ENCODE measurements at regions not wholly inside any gene's neighbourhood (a gene's known extent, or its start where the extent isn't known, plus 50 kb on each side); places are given as distances from the start of the nearest gene placed in this dataset.
"Not testable (repeated sequence)": the region's sequence is repeated elsewhere in the genome, so short reads cannot be mapped to it uniquely, and the experiment has no call there.

DNA sequence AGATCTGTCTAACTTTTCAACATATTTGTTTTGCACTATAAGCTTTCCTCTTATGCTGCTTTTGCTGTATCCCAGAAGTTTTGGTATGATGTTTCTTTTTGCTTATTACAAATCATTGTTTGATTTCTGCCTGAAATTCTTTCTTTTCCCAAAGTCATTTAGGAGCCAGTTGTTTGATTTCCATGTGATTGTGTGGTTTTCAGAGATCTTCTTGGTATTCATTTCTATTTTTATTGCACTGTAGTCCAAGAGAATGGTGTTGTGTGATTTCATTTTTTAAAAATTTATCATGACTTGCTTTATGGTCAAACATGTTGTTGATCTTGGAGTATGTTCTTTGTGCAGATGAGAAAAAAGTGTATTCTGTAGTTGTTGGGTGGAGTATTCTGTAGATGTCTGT, 88.1 kb downstream of the LGALS9B start:
- CTCF ChIA-PET (ENCODE audit: low intra/inter-chr PET ratio); BruUV-seq (replicated peaks); POLR2A ChIA-PET; H3K79me2 ChIP-seq (ENCODE audit: control insufficient read depth, insufficient read depth, low read length); ATAC-seq; H2AFZ ChIP-seq (ENCODE audit: low read depth, low read length); FAIRE-seq; H3K9ac ChIP-seq (ENCODE audit: insufficient read depth in 1 of 2, low read depth in 2 of 2, low read length in 2 of 2); H3K27ac ChIP-seq (ENCODE audit: extremely low read depth, low read depth, low read length); H3K4me2 ChIP-seq (ENCODE audit: insufficient read depth, low read length); intact Hi-C loops (cut with micrococcal nuclease); H3K9me1 ChIP-seq (ENCODE audit: control insufficient read depth, insufficient read depth, low read length); H3K4me3 ChIP-seq; H3K27me3 ChIP-seq (ENCODE audit: control insufficient read depth in 2 of 2, insufficient read depth in 2 of 2, low read length in 2 of 2); H4K20me1 ChIP-seq (replicated peaks; ENCODE audit: control insufficient read depth, insufficient read depth, low read length); H3K36me3 ChIP-seq (ENCODE audit: control insufficient read depth, insufficient read depth, low read length); H3K4me1 ChIP-seq (replicated peaks in 1 of 2; ENCODE audit: control insufficient read depth in 2 of 2, insufficient read depth in 2 of 2, low read length in 2 of 2); DNase-seq (ENCODE audit: extremely low read depth in 1 of 4, low spot score in 3 of 4); H3K9me3 ChIP-seq (replicated peaks; ENCODE audit: control insufficient read depth, insufficient read depth, low read depth, low read length): not testable (repeated sequence)
- in situ Hi-C loops (cut with MboI), result loop anchor here (25.0 kb wide), 1 partner anchor 1817 kb away; no protein-coding TSS in a partner anchor

DNA sequence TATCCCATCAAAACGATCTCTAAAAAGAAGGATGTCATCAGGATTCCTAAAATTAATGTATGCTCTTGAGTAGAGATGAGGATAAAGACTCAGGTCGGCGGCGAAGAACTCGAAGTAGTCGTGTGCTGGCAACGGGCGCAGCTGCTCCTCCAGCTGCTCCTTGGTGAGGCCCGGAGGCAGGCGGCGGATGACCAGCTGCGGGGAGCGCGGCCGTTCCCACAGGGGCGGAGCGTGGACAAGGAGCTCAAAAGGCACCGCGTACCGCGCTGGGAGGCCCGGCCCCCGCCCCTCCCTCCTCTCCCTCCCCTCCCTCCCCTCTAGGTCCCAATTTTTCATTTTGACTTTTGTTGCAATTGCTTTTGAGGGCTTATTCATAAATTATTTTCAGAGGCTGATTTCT, 90.7 kb downstream of the LGALS9B start:
- H4K20me1 ChIP-seq (replicated peaks; ENCODE audit: control insufficient read depth, insufficient read depth, low read length); H3K4me1 ChIP-seq (replicated peaks in 1 of 2; ENCODE audit: control insufficient read depth in 2 of 2, insufficient read depth in 2 of 2, low read length in 2 of 2); H2AFZ ChIP-seq (ENCODE audit: low read depth, low read length); H3K9ac ChIP-seq (ENCODE audit: insufficient read depth in 1 of 2, low read depth in 2 of 2, low read length in 2 of 2); H3K9me1 ChIP-seq (ENCODE audit: control insufficient read depth, insufficient read depth, low read length); H3K27ac ChIP-seq (ENCODE audit: extremely low read depth, low read depth, low read length); DNase-seq (ENCODE audit: extremely low read depth in 1 of 4, low spot score in 3 of 4); H3K27me3 ChIP-seq (ENCODE audit: control insufficient read depth in 2 of 2, insufficient read depth in 2 of 2, low read length in 2 of 2); FAIRE-seq; H3K36me3 ChIP-seq (ENCODE audit: control insufficient read depth, insufficient read depth, low read length); CTCF ChIA-PET (ENCODE audit: low intra/inter-chr PET ratio); BruUV-seq (replicated peaks); H3K4me2 ChIP-seq (ENCODE audit: insufficient read depth, low read length); H3K9me3 ChIP-seq (replicated peaks; ENCODE audit: control insufficient read depth, insufficient read depth, low read depth, low read length); intact Hi-C loops (cut with micrococcal nuclease); H3K79me2 ChIP-seq (ENCODE audit: control insufficient read depth, insufficient read depth, low read length); POLR2A ChIA-PET; H3K4me3 ChIP-seq: not testable (repeated sequence)
- in situ Hi-C loops (cut with MboI), result loop anchor here (25.0 kb wide), 1 partner anchor 1814 kb away; no protein-coding TSS in a partner anchor
- no CpG with 5 or more reads among the region's 23 CpGs for WGBS (ENCODE audit: insufficient coverage, low coverage, missing lambda C conversion rate)
- ATAC-seq, result peak; percentile 60; the same call in 2 of the 3 replicates

DNA sequence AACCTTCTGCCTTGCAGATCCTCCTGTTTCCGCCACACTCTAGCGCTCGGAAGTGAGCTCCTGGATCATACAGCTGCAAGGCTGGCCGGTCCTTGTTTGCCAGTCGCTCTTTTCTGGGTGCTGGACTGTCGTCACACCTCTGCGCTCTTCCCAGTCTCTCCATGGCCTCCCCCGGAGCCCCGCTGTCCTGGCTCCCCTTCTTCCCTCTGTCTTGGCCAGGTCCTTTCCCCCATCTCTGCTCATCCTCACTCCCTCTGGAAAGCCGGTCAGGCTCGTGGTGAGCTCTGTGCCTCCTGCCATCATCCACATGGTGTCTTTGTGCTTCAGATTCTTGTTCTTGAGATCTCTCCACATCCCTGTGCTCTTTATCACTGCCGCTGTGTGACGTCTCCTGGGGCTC, 91.6 kb downstream of the LGALS9B start:
- POLR2A ChIA-PET; H3K9ac ChIP-seq (ENCODE audit: insufficient read depth in 1 of 2, low read depth in 2 of 2, low read length in 2 of 2); H2AFZ ChIP-seq (ENCODE audit: low read depth, low read length); BruUV-seq (replicated peaks); CTCF ChIA-PET (ENCODE audit: low intra/inter-chr PET ratio); H3K4me1 ChIP-seq (replicated peaks in 1 of 2; ENCODE audit: control insufficient read depth in 2 of 2, insufficient read depth in 2 of 2, low read length in 2 of 2); H3K36me3 ChIP-seq (ENCODE audit: control insufficient read depth, insufficient read depth, low read length); intact Hi-C loops (cut with micrococcal nuclease); FAIRE-seq; H3K4me2 ChIP-seq (ENCODE audit: insufficient read depth, low read length); H3K4me3 ChIP-seq; ATAC-seq; H3K79me2 ChIP-seq (ENCODE audit: control insufficient read depth, insufficient read depth, low read length); H3K9me3 ChIP-seq (replicated peaks; ENCODE audit: control insufficient read depth, insufficient read depth, low read depth, low read length); H4K20me1 ChIP-seq (replicated peaks; ENCODE audit: control insufficient read depth, insufficient read depth, low read length); H3K27me3 ChIP-seq (ENCODE audit: control insufficient read depth in 2 of 2, insufficient read depth in 2 of 2, low read length in 2 of 2); H3K27ac ChIP-seq (ENCODE audit: extremely low read depth, low read depth, low read length); H3K9me1 ChIP-seq (ENCODE audit: control insufficient read depth, insufficient read depth, low read length); DNase-seq (ENCODE audit: extremely low read depth in 1 of 4, low spot score in 3 of 4): not testable (repeated sequence)
- in situ Hi-C loops (cut with MboI), result loop anchor here (25.0 kb wide), 1 partner anchor 1813 kb away; no protein-coding TSS in a partner anchor
- 22% methylated on average over 4 of the region's 13 CpGs for WGBS (ENCODE audit: insufficient coverage, low coverage, missing lambda C conversion rate)
